Stimulated activated effector memory CD8-positive, alpha-beta T cell treated with anti-CD3 and anti-CD28 coated beads, Interleukin-12 subunit alpha, Interleukin-12 subunit beta, amount 100 ng/mL, for 72 hours (primary cell): ENCODE measurements at regions not wholly inside any gene's neighbourhood (a gene's known extent, or its start where the extent isn't known, plus 50 kb on each side); places are given as distances from the start of the nearest gene placed in this dataset.

Experiments used
- ATAC-seq: fragments of 150-1000 bp; cut with Tn5 transposase; 2 replicates; pipeline ENCODE4 v1.10.0; 2021
- DNase-seq, 2 donors: peaks; one replicate each; pipeline ENCODE4 v3.0.0; 2021 to 2022; ENCODE audit warnings: low spot score in 2 of 2
- H3K27ac Mint-ChIP-seq: one replicate; pipeline ENCODE4 v1.8.0; 2022; ENCODE audit warnings: mild to moderate bottlenecking, mixed read lengths
- H3K36me3 Mint-ChIP-seq: one replicate; pipeline ENCODE4 v1.8.0; 2022; ENCODE audit warnings: mild to moderate bottlenecking, mixed read lengths
- H3K4me1 Mint-ChIP-seq: one replicate; pipeline ENCODE4 v1.8.0; 2022; ENCODE audit warnings: mixed read lengths
- H3K4me3 Mint-ChIP-seq: one replicate; pipeline ENCODE4 v1.8.0; 2022; ENCODE audit warnings: mild to moderate bottlenecking, mixed read lengths
- H3K9me3 Mint-ChIP-seq: one replicate; pipeline ENCODE4 v1.8.0; 2022; ENCODE audit warnings: mixed read lengths

- Mint-ChIP-seq H3K9me3 (no peaks in the 10 kb centered on the region), H3K27ac (no peak overlapping the region), H3K4me3 (no peak overlapping the region), H3K36me3 (no peaks in the 10 kb centered on the region), H3K4me1 (no peaks in the 10 kb centered on the region)
- DNase-seq (no peak), ATAC-seq (no peak)
Measured at GRCh38 chr16:54505549-54506213, 219.1 kb upstream of the IRX3 start.

- no peak for ATAC-seq
- Mint-ChIP-seq H3K36me3 (no peaks in the 10 kb centered on the region), H3K27ac (no peak overlapping the region), H3K9me3 (no peaks in the 10 kb centered on the region), H3K4me3 (no peak overlapping the region), H3K4me1 (no peaks in the 10 kb centered on the region)
- no peak for DNase-seq
Measured at GRCh38 chr16:54504372-54504771, 217.8 kb upstream of the IRX3 start.

DNA sequence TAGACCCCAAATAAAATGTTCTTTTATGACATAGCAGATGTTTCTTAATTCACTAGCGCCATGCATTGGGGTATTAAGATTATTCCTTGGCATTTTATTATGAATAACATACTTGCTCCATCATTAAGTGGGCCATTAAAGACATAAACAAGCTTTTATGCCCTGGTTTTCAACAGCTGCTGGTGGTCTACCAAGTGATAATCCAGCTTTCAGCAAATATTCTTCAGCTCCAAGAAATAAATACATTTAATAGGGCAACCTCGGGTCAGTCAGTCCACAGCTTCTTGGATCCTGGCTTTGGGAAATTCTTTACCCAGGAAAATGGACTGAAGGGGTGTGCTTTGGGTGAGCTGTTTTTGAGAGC, 217.3 kb upstream of the IRX3 start:
- no peak for DNase-seq
- Mint-ChIP-seq H3K4me3 (no peak overlapping the region), H3K9me3 (no peaks in the 10 kb centered on the region), H3K36me3 (no peaks in the 10 kb centered on the region), H3K4me1 (no peaks in the 10 kb centered on the region), H3K27ac (no peak overlapping the region)
- ATAC-seq: no peak

- no peak overlapping the region for H3K4me3 Mint-ChIP-seq
- no peak for DNase-seq
- no peaks in the 10 kb centered on the region for H3K4me1 Mint-ChIP-seq
- peaks cover 1% of the 10 kb centered on the region for H3K9me3 Mint-ChIP-seq
- no peaks in the 10 kb centered on the region for H3K36me3 Mint-ChIP-seq
- no peak for ATAC-seq
- no peak overlapping the region for H3K27ac Mint-ChIP-seq
Measured at GRCh38 chr16:54503011-54503855, 216.6 kb upstream of the IRX3 start.

- Mint-ChIP-seq H3K4me3 (no peak overlapping the region), H3K27ac (no peak overlapping the region), H3K9me3 (peaks cover 12% of the 10 kb centered on the region), H3K36me3 (no peaks in the 10 kb centered on the region), H3K4me1 (no peaks in the 10 kb centered on the region)
- ATAC-seq (no peak), DNase-seq (no peak)
Measured at GRCh38 chr16:54501797-54502196, 215.2 kb upstream of the IRX3 start.

GRCh38 chr16:54493594-54493993, 207.0 kb upstream of the IRX3 start:
- Mint-ChIP-seq H3K36me3 (no peaks in the 10 kb centered on the region), H3K4me1 (no peaks in the 10 kb centered on the region), H3K27ac (no peak overlapping the region), H3K4me3 (no peak overlapping the region), H3K9me3 (peaks cover 12% of the 10 kb centered on the region)
- ATAC-seq: no peak
- no peak for DNase-seq

GRCh38 chr16:54493061-54493460, 206.5 kb upstream of the IRX3 start:
- Mint-ChIP-seq H3K9me3 (peaks cover 9% of the 10 kb centered on the region), H3K36me3 (no peaks in the 10 kb centered on the region), H3K27ac (no peak overlapping the region), H3K4me3 (no peak overlapping the region), H3K4me1 (no peaks in the 10 kb centered on the region)
- ATAC-seq: no peak
- DNase-seq: no peak

GRCh38 chr16:54490112-54490488, 203.5 kb upstream of the IRX3 start:
- Mint-ChIP-seq H3K27ac (no peak overlapping the region), H3K9me3 (no peaks in the 10 kb centered on the region), H3K4me1 (no peaks in the 10 kb centered on the region), H3K36me3 (no peaks in the 10 kb centered on the region), H3K4me3 (no peak overlapping the region)
- ATAC-seq (no peak), DNase-seq (no peak)

GRCh38 chr16:54489225-54490111, 202.9 kb upstream of the IRX3 start:
- ATAC-seq (no peak), DNase-seq (no peak)
- Mint-ChIP-seq H3K27ac (no peak overlapping the region), H3K36me3 (no peaks in the 10 kb centered on the region), H3K4me1 (no peaks in the 10 kb centered on the region), H3K9me3 (no peaks in the 10 kb centered on the region), H3K4me3 (no peak overlapping the region)

- Mint-ChIP-seq H3K4me3 (no peak overlapping the region), H3K4me1 (no peaks in the 10 kb centered on the region), H3K9me3 (no peaks in the 10 kb centered on the region), H3K27ac (no peak overlapping the region), H3K36me3 (no peaks in the 10 kb centered on the region)
- ATAC-seq: no peak
- DNase-seq: no peak
Measured at GRCh38 chr16:54488729-54489128, 202.1 kb upstream of the IRX3 start.

GRCh38 chr16:54487933-54488332, 201.3 kb upstream of the IRX3 start:
- no peak for DNase-seq
- no peak overlapping the region for H3K27ac Mint-ChIP-seq
- H3K9me3 Mint-ChIP-seq: no peaks in the 10 kb centered on the region
- H3K4me3 Mint-ChIP-seq: no peak overlapping the region
- H3K36me3 Mint-ChIP-seq: no peaks in the 10 kb centered on the region
- H3K4me1 Mint-ChIP-seq: no peaks in the 10 kb centered on the region
- ATAC-seq: no peak

GRCh38 chr16:54484700-54485099, 198.1 kb upstream of the IRX3 start:
- no peak overlapping the region for H3K27ac Mint-ChIP-seq
- DNase-seq: no peak
- no peaks in the 10 kb centered on the region for H3K36me3 Mint-ChIP-seq
- no peak for ATAC-seq
- no peaks in the 10 kb centered on the region for H3K4me1 Mint-ChIP-seq
- H3K9me3 Mint-ChIP-seq: no peaks in the 10 kb centered on the region
- no peak overlapping the region for H3K4me3 Mint-ChIP-seq

- no peaks in the 10 kb centered on the region for H3K36me3 Mint-ChIP-seq
- H3K27ac Mint-ChIP-seq: no peak overlapping the region
- DNase-seq (no peak), ATAC-seq (no peak)
- no peaks in the 10 kb centered on the region for H3K4me1 Mint-ChIP-seq
- no peaks in the 10 kb centered on the region for H3K9me3 Mint-ChIP-seq
- H3K4me3 Mint-ChIP-seq: no peak overlapping the region
Measured at GRCh38 chr16:54482892-54483574, 196.4 kb upstream of the IRX3 start.

DNA sequence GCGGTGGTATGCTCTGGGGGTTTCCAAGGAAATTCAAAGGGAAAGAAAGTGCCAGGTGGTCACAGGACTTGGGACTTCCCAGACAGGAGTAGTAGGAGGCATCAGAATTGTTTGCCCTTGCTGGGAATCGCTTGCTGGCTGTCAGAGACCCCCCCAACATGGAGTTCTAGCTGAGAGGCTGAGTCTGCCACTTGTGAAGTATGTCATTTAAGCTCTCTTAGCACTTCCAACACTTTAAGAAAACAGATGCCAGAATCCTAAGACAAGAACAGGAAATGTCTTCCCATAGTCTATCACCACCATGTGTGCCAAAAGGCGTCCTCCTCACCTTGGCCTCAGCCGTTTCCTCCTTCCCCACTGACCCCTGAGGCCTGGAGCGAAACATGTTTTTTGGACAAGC, 193.8 kb upstream of the IRX3 start:
- no peak overlapping the region for H3K27ac Mint-ChIP-seq
- no peak overlapping the region for H3K4me3 Mint-ChIP-seq
- DNase-seq (no peak), ATAC-seq (no peak)
- no peaks in the 10 kb centered on the region for H3K36me3 Mint-ChIP-seq
- H3K9me3 Mint-ChIP-seq: peaks cover 3% of the 10 kb centered on the region
- no peaks in the 10 kb centered on the region for H3K4me1 Mint-ChIP-seq

DNA sequence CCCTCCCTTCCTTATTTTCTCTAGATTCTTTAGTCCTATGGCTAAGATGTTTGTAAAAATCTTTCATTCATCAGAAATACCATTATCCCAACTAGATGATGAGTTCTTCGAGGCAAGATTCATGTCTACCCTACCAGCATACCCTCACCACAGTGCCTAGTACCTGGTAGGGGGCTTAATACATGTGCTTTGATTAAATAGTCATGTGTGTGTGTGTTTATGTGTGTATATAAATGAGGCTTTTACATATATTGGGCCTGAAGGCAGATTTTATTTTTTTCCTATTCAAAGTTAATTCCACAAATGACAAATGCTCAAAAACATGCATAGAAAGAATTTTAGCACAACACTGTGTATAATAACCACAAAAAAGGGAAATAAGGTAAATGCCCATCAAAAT, 193.0 kb upstream of the IRX3 start:
- H3K4me1 Mint-ChIP-seq: no peaks in the 10 kb centered on the region
- DNase-seq (no peak), ATAC-seq (no peak)
- H3K36me3 Mint-ChIP-seq: no peaks in the 10 kb centered on the region
- peaks cover 7% of the 10 kb centered on the region for H3K9me3 Mint-ChIP-seq
- H3K4me3 Mint-ChIP-seq: no peak overlapping the region
- H3K27ac Mint-ChIP-seq: no peak overlapping the region
